Stimulated activated CD4-positive, alpha-beta T cell treated with anti-CD3 and anti-CD28 coated beads, Interleukin-1b, Interleukin-23, amount 100 ng/mL, for 4 hours (primary cell): ENCODE measurements at regions not wholly inside any gene's neighbourhood (a gene's known extent, or its start where the extent isn't known, plus 50 kb on each side); places are given as distances from the start of the nearest gene placed in this dataset.
"Not testable (repeated sequence)": the region's sequence is repeated elsewhere in the genome, so short reads cannot be mapped to it uniquely, and the experiment has no call there.

ENCODE experiments used
- DNase-seq, 2 donors: peaks; one replicate each; pipeline ENCODE4 v3.0.0-alpha.2; 2020; ENCODE audit warnings: low read depth in 2 of 2

GRCh38 chrX:46366381-46367207 is 178.6 kb downstream of the ZNF674 start:
- no peak for DNase-seq

GRCh38 chrX:46354481-46354880 is 190.7 kb downstream of the ZNF674 start:
- no peak for DNase-seq

DNA sequence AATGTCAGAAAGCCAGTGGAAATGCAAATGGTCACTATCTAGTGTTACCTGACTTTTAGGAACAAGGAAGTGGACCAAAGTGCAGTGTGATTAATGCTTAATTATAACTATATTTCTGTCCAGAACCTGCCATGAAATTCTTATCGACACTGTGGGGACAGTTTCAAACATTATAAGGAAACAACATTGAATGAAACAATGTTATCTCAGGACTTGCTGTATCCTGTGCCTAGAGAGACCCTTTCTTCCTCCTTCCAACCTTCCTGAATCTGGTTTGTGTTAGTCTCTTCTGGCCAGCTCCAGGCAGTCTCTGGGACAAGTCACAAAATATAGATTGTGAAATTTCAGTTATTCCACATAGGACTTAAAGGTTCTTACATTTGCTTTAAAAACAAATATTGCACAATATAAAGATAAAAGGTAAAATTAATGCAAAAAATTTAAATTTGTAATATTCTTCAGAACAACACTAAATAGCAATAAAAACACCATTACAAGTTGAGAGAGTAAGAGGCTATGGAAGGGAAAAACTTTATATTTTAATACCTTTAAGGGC is 203.4 kb downstream of the ZNF674 start:
- no peak for DNase-seq

DNA sequence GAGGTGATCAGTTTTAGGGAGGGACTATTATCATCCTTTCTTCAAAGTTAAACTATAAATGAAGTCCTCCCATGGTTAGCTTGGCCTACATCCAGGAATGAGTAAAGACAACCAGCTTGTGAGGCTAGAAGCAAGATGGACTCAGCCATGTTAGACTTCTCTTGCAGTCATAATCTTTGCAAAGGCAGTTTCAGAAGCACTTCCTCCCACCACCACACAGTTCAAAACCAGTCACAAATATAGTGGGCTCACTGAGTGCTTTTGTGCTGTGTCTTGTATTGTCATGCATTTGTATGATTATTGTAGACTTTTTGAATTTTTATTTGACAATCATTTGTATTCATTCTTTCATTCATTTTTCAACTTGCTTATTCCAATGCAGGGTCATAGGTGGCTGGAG is 204.5 kb downstream of the ZNF674 start:
- no peak for DNase-seq

GRCh38 chrX:46333550-46333949 is 211.7 kb downstream of the ZNF674 start:
- no peak for DNase-seq

DNA sequence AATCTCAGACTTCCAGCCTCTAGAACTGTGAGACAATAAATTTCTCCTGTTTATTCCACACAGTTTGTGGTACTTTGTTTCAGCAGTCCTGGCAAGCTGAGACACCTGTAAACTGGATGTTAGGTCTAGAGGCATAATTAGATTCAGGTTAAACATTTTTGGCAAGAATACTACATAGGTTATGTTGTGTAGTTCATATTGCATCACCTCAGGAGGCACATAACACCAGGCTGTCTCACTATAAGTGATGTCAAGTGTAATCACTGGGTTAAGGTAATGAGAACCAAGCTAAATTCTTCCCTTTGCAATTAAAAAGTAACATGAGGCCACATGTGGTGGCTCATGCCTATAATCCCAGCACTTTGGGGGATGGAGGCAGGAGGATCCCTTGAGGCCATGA is 214.2 kb downstream of the ZNF674 start:
- DNase-seq: no peak

DNA sequence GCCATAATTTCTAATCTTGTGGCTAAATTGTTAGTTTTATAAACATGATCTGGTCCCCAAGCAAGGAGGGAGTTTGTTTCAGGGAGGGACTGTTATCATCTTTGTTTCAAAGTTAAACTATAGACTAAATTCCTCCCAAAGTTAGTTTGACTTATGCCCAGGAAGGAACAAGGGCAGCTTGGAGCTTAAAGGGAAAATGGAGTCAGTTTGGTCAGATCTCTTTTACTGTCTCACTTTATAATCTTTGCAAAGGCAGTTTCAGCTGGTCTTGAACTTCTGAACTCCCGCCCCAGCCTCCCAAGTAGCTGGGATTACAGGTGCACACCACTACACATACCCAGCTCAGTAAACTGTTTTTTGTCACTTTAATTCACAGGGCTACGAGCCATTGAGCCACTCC is 214.7 kb downstream of the ZNF674 start:
- no peak for DNase-seq

GRCh38 chrX:46328133-46328532 is 217.1 kb downstream of the ZNF674 start:
- DNase-seq: no peak

DNA sequence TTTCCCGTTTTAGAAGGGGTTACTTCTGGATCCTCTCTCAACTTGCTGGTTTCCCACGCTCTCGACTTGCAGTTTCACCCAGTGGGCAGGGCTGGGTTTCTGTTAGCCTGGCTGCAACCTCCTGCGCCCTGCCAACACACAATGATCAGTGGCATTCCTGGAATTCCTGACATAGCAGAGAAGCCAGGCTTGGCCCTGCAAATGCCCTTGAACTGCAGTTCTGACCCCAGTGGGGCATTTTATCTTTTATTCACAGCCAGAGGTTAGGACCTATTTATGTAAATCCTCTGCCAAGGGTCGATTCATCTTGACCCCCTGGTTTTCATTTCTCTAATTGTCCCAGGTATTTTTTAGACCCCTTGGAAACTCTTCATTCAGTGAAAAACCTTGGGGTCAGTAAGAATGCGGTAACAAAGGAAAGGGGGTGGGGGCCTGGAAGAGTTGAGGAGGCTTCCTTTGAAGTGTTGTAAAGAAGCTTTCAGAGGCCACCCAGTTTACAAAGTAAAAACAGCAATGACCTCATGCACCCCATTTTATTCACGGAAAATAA is 217.6 kb downstream of the ZNF674 start:
- no peak for DNase-seq

GRCh38 chrX:46326161-46326560 is 219.1 kb downstream of the ZNF674 start:
- DNase-seq: no peak

DNA sequence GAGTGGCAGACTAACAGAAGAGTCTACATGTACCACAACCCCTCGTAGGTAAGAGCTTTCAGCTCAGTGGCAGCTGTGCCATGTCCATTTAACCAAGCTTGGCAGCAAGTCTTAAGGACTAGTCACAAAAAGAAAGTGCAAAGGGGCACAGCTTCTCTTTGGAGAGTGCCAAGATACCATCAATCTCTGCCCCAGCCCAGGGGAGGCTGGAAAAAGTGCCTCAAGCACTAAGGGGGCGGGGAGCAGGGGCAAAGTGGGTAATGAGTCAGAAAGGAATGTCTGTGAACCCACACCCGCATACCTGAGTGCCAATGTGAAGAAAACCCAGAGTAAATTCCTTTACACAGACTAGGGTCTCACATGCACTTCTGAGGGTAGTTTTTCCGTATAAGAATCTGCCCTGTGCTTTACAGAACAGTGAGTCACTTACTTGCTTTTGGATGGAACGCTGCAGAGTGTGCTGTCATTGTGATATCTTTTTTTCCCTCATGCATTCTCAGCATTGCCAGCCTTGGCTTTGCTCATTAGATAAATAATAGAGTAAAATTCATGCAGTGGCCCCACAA is 219.8 kb downstream of the ZNF674 start:
- peak; percentile 49 to 53 for DNase-seq

- DNase-seq: no peak
Observed at GRCh38 chrX:46324166-46324565, 221.1 kb downstream of the ZNF674 start.

DNA sequence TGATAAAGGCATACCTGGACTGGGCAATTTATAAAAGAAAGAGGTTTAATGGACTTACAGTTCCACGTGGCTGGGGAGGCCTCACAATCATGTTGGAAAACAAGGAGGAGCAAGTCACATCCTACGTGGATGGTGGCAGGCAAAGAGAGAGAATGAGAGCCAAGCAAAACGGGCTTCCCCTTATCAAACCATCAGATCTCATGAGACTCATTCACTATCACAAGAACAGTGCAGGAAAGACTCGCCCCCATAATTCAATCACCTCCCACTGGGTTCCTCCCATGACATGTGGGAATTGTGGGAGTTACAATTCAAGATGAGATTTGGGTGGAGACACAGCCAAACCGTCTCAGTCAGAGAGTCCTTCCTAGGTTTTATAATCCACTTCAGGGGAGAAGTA is 222.3 kb downstream of the ZNF674 start:
- DNase-seq: not testable (repeated sequence)

DNA sequence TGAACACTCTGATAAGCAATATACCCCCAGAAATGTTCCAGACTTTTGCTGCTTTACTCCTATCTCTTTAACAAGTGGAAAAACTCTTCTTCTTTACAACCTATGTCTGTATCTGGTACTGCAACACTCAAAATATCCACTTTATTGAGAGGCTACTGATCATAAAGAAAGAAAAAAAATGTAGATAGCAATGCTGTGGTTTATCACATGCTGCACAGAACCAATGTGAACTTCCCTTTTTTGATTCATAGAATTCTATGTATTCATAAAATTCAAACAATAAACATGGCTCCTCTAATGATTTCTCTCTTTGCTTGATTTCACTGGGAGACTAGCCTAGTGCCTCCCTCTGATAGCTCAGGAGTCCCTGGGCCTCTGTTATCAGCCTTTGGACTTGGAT is 223.5 kb downstream of the ZNF674 start:
- DNase-seq: no peak

DNA sequence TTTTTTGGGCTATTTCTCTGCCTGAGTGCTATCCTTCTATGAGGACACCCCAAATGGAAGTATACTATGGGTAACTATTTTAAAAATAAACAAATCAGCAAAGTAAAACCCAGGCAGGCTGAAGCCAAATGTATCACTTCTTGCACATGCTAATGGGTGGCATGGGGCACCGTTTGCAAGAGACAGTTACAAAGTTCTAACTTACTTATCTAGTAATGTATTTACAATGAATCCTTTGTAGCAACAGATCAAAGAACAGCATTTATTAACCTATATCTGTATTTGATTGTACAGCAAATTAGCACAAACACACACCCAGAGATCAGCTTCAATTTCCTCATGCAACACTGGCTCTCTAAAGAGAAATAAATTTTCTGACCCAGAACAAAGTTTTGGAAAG is 225.5 kb downstream of the ZNF674 start:
- DNase-seq: no peak

DNA sequence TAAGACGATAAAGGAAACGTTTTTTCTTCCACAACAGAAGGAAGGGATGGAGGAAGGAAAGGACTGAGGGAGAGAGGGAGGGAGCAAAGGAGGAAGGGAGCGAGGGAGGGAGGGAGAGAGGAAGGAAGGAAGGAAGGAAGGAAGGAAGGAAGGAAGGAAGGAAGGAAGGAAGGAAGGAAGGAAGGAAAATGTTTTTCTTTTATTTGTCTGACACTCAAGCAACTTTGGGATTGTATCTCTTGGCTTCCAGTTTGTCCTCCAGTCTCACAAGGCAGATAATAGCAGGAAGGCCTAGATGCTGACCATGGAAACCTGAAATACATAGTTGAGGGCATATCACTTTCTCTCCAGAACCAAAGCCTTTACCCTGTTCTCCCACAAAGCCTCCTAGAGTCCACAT is 226.7 kb downstream of the ZNF674 start:
- DNase-seq: no peak

- no peak for DNase-seq
Observed at GRCh38 chrX:46317163-46317562, 228.1 kb downstream of the ZNF674 start.

DNA sequence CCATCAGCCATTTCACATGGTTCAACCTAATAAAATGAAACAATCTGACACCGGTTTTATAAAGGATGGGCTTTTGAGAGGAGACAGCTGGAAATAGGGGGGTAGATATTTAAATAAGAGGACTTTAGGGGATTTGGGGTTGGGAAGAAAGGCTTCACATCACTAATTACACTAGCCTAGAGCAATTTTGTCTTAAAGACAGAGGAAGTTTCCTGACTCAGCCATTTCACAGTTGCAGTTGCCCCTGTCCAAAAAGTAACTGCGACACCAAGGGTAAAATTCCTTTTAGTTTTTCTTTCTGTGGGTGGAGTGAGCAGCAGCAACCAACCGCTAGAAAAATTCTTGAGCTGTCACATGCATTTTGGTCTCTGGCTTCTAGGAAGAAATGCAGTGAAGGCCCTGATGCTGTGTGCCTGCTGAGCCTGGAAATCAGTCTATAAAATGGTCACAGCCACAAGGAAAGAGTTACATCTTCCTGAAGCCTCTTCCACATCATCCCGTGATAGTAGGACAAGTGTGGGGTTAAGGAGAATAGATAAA is 233.6 kb downstream of the ZNF674 start:
- no peak for DNase-seq

- DNase-seq: no peak
Observed at GRCh38 chrX:46310815-46311497, 234.3 kb downstream of the ZNF674 start.

DNA sequence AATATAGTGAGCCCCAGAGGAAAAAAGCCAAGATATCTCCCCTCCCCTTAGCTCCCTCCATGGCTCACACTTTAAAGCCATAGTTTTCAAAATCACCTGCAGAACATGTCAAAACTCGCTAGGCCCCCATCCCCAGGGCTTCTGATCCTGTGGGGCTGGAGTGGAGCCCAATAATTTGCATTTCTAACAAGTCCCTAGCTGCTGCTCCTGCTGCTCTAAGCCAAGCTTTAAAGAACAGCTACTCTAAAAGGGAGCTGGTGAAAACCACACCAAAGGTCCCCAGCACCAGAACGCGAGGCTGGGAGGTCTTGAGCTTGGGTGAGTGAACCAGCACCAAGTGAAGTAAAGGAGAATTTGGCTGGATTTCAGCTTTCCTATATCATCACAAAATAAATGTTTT is 237.1 kb downstream of the ZNF674 start:
- DNase-seq: no peak

- DNase-seq: no peak
Observed at GRCh38 chrX:46306103-46306502, 239.1 kb downstream of the ZNF674 start.

DNA sequence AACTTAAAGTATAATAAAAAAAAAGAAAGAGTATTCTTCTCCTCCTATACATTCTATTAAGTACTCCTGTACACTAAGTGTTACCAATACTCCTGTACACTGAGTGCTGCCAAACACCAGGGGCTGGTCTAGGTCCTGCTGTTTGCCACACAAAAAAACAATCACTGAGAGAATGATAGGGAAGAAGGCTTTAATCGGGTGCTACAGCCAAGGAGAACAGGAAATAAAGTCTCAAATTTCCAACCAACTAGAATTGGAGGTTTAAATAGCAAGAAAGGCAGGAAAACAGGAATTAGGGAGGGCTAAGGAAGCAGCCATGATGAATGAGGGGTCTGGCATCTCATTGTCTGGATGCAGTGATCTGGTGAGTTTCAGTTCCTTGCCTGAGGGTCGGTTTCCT is 239.8 kb downstream of the ZNF674 start:
- DNase-seq: no peak
